Fibroblast of skin of right quadriceps (primary cell): ENCODE measurements at regions not wholly inside any gene's neighbourhood (a gene's known extent, or its start where the extent isn't known, plus 50 kb on each side); places are given as distances from the start of the nearest gene placed in this dataset.
A peak's percentile ranks its signal among the peaks of the same experiment; 100 is the strongest.
"Not testable (repeated sequence)": the region's sequence is repeated elsewhere in the genome, so short reads cannot be mapped to it uniquely, and the experiment has no call there.

Experiments
- DNase-seq: peaks from one replicate; pipeline ENCODE4 v3.0.0-alpha.2; 2013

- DNase-seq, result peak; percentile 76
These were observed 68.3 kb downstream of the DYRK2 start for GRCh38 chr12:67716817-67717216.

GRCh38 chr12:67719303-67719702 is 70.8 kb downstream of the DYRK2 start:
- DNase-seq, result not testable (repeated sequence)

DNA sequence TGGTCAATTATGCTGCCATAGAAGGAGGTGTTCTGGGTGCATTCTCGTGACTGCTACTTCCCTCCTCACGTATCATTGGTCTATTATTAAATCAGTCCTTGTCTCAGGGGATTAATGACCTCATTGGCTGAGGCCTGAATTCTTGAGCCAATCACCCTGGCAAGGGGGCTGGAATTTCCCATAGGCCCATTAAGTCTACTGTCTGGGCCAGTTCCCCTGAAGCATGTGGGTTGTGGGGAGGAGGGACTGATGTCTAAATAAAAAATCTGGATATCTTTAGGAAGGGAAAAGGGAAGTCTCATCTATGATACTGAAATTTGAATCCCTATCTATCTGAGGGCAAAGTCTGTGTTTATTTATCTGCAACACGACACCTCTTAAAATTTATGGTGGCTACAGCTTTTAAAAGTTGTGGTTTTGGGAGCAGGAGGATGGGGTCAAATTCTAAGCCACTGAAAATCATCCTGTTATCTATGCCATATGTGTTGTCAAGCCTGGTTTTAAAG is 71.9 kb downstream of the DYRK2 start:
- DNase-seq, result peak; percentile 97

DNA sequence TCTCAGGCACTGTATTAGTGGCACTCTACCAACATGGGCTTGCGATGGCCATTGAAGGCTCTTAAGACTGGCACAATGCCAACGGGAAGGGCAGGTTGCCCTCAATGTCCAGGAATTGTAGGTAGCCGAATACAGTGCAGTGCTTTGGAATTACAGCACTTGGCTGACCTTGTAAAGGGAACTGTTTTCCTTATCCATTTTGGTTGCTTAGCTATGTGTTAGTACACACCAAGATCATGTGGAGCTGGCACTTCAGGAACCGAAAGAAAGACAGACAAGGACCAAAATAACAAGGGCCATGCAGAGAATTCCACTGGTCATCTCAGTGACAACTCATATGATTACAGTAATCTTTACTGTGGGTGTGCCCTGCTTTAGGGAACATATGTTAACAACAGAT is 72.7 kb downstream of the DYRK2 start:
- no peak for DNase-seq

GRCh38 chr12:67722296-67722695 is 73.8 kb downstream of the DYRK2 start:
- peak; percentile 6 for DNase-seq

GRCh38 chr12:67726868-67727267 is 78.3 kb downstream of the DYRK2 start:
- DNase-seq, result no peak

GRCh38 chr12:67727702-67728666 is 79.4 kb downstream of the DYRK2 start:
- DNase-seq, result no peak

DNA sequence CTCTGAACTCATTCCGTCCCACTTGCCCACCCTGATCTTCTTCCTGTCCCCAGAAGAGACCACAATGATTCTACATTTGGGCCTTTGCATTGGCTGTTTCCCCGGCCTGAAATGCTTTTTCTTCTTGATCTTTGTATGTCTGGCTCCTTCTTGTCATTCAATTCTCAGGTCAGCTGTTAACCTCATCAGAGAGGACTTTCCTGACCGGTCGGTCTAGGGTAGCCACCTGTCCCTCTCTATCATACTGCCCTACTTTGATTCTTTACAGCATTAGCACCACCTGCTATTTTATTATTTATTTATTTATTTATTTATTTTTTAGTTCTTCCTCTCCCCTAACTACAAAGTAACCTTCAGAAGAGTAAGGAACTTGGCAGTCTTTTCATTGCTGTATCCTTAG is 84.3 kb downstream of the DYRK2 start:
- no peak for DNase-seq

- no peak for DNase-seq
These were observed 87.3 kb downstream of the DYRK2 start for GRCh38 chr12:67735868-67736267.

GRCh38 chr12:67740711-67741110 is 92.2 kb downstream of the DYRK2 start:
- no peak for DNase-seq

DNA sequence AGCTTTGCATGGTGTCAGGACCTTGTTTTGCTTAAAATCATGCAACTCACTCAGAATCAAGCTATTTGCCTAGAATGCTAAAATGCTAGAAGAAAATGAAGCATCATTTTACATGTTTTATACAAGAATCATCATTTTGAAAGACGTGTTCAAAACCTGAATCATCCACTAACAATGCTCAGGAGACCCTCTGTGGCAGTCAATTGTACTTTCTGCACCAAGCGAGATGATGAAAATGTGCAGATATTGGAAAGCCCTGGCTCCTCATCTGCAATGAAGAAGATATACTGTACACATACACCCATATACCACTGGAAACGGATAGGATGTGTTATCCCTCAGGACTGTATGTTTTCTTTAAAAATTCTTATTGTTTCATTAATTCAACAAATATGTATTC is 92.7 kb downstream of the DYRK2 start:
- DNase-seq, result peak; percentile 70

DNA sequence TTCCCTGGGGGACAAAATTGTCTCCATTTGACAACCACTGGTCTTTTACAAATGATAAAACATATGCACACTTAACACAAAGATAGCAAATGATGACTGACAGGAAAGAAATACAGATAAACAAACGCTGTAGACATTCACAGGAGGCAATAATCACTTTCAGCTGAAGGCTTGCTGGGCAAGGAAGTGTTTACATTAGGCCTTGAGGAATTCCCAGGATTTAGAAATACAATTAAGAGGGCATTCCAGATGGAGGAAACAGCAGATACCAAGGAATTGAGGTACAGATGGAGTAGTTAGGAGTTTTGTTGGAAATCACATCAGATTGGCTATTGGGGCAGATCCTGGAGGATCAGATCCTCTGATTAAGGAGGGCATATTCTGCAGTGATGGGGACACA is 93.9 kb downstream of the DYRK2 start:
- DNase-seq, result peak; percentile 71

- peak; percentile 68 for DNase-seq
These were observed 99.6 kb downstream of the DYRK2 start for GRCh38 chr12:67747869-67748742.

- DNase-seq, result no peak
These were observed 100.1 kb downstream of the DYRK2 start for GRCh38 chr12:67748743-67749040.

DNA sequence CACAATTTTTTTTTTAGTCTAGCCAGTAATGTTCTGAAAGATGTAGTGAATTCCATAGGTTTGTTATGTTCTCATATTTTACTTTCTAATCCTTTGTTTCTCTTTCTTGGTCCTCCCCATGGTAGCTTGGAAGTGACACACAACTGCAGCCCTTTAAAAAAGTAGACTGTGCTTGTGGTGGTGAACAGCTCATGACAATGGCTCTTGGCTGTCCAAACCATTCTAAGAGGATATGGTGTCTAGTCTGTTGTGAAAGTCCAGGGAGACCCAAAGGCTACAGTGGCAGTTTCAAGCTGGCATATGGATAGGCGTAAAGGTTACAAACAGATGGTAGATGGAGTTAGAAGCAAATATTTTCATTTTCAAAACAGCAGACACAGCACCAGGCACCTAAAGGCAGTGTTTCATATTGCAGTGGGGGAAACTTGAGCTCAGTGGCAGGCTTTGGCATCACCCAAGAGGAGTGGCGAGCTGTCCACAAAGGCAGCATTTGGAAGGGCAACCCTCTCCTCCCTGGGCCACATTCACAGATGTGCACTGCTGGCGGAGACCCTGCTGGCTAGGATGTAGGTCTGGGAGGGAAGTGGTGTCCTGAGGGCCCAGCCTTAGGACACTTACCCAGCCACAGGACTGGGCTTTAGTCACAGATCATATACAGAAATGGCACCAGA is 102.1 kb downstream of the DYRK2 start:
- no peak for DNase-seq

DNA sequence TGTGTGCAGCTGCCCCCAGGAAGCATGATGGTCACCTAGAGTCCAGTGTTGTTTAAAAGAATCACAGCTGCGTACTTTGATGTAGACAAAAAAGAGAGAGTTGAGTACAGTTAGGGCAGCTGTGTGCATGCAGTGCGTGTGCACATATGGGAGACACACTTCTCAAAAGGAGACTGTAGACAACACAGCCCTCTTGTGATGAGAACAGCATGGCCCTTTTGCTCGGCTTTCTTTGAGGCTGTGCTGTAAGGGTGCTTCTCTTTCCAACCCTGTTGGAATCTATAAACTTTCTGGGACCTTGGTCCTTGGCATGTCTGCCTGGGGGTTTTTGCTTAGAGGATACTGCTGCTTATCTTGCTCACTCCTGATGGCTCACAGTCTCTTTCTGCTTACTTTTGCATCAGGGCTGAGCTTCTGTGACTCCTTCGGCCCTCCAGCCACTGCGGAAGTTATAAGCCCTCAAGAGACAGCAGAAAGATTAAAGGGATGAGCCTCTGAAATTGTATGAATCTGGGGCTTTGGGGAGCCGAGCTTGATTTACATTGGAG is 102.9 kb downstream of the DYRK2 start:
- DNase-seq, result peak; percentile 35

DNA sequence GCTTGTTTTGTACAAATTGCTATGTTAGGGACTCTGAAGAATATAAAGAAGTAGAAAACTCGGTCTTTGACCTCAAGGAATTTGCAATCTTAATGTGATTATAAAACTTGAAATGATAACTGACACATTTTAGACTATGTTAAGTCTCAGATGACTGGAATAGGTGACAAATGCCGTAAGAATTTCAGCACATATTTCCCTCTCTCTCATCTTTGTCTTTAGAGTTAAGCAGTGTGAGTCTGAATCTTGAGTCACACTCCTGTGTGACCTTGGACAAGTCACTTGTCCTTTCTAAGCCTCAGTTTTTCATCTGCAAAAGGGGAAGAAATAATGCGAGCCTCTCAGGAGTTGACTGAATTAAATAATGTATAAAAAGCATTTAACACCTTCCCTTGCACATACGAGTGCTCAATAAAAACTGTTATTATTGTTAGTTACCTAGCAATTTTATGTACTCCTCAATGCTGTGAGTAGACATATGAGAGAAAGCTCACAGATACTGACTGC is 103.7 kb downstream of the DYRK2 start:
- DNase-seq, result peak; percentile 77

DNA sequence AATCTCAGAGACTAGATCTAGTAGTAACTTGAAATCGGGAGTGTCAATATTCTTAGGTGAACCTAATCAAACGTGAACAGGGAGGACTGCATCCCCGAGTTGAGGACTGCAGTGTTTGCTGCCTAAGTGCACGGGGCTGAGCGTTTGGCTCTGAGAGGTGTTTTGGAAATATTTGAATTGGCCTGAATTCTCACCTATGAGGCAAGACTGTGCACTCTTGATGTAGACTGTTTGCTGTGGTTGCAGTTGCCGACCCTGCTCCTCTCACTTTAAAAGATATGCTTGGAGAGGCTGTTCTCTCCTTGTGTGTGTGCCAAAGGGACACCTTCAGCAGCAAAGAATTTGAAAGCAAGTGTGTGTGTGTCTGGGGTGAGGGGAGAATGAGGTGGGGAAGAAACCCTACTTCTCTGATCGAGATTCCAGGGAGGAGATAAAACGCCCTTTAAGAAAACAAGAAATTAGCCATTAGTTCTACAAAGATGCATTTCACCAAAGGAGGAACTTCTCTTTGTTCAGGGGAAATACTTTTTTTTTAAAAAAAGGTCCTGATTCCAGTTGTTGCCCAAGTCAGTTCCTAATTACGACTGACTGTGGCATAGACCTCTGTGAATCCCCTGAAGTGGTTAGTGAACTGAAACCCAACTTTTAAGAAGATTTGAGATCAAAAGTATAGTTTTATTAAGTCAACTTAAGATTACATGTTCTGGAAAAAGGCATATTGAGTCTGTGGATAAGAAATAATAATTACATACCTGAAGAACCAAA is 106.6 kb downstream of the DYRK2 start:
- no peak for DNase-seq

DNA sequence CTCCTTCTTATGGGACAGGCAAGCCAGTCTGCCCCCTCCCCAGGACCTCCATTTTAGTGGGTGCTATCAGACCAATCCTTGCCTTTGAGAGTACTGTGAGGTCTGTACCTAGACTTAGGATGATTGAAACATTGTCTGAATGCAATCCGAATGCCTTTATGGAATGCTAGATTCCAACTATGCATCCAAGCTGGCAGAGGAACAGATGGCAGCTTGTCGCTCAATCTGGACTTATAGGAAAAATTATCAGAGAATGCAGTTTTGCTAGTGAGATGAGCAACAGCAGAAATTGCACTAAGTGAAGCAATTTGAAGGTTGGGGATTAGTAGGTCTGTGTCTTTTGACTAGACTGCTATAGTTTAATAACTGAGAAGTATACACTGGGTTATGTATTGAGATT is 109.1 kb downstream of the DYRK2 start:
- DNase-seq, result no peak

- no peak for DNase-seq
These were observed 109.6 kb downstream of the DYRK2 start for GRCh38 chr12:67758119-67758518.

DNA sequence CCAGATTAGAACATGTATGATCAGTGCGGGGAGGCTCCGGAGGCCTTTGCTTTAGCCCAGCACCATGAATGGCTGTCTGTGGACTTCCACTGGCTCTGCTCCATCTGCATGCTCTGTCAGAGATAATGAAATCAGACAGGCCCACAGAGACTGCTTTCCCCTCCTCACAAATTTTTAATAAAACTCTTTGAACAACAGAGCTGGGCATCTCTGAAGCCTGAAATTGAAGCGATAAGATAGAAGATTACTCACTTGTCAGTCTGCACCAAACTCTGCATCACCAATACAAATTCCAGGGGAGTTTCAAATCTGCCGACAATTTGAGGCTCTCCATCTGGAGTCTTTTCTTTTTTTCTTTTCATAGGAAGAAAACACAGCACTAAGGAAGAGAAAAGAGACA is 110.0 kb downstream of the DYRK2 start:
- DNase-seq, result no peak

DNA sequence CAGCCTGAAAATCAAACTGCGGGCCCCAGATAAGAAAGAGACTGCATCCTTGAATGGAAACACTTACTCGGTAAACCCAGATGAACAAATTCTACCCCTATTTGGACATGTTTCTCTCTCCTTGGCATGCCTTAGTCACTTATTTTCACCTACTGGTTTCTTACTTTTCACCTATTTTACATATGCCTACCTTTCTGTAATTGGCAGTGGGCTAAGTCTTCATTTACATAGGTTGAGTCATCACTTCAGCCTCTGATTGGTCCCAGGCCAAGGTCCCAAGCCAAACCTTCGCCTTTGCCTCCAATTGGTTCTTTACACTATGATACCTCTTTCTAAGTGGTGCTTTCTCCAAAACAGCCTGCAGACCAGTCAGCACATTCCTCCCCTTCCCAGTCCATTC is 111.3 kb downstream of the DYRK2 start:
- no peak for DNase-seq
